ENCODE measurements at regions not wholly inside any gene's neighbourhood (a gene's known extent, or its start where the extent isn't known, plus 50 kb on each side); places are given as distances from the start of the nearest gene placed in this dataset.

GRCh38 chr12:24021164-24021502, 71.7 kb upstream of the SOX5 start:
- TF ChIP-seq POLR2A (IDR thresholded peaks at IDR 0.05) (no peak), CTCF (IDR thresholded peaks at IDR 0.05 in 8 of 11, conservative IDR thresholded peaks at IDR 0.05 in 3 of 11) (no peak), POLR2AphosphoS5 (IDR thresholded peaks at IDR 0.05) (no peak)

Measured in spleen (tissue), 7 donors.